ACHN (cell line): ENCODE measurements at regions not wholly inside any gene's neighbourhood (a gene's known extent, or its start where the extent isn't known, plus 50 kb on each side); places are given as distances from the start of the nearest gene placed in this dataset.

Source experiments
- DNase-seq: peaks from one replicate; pipeline ENCODE4 v3.0.0-alpha.2; 2015
- in situ Hi-C: cut with HindIII; loops from 2 replicates; pipeline ENCODE4 v1.10.0; 2017; ENCODE audit warnings: low sequenced_read_pairs, low pct_ligation_motif_present, low pct_unique_long_range_greater_than_20kb

DNA sequence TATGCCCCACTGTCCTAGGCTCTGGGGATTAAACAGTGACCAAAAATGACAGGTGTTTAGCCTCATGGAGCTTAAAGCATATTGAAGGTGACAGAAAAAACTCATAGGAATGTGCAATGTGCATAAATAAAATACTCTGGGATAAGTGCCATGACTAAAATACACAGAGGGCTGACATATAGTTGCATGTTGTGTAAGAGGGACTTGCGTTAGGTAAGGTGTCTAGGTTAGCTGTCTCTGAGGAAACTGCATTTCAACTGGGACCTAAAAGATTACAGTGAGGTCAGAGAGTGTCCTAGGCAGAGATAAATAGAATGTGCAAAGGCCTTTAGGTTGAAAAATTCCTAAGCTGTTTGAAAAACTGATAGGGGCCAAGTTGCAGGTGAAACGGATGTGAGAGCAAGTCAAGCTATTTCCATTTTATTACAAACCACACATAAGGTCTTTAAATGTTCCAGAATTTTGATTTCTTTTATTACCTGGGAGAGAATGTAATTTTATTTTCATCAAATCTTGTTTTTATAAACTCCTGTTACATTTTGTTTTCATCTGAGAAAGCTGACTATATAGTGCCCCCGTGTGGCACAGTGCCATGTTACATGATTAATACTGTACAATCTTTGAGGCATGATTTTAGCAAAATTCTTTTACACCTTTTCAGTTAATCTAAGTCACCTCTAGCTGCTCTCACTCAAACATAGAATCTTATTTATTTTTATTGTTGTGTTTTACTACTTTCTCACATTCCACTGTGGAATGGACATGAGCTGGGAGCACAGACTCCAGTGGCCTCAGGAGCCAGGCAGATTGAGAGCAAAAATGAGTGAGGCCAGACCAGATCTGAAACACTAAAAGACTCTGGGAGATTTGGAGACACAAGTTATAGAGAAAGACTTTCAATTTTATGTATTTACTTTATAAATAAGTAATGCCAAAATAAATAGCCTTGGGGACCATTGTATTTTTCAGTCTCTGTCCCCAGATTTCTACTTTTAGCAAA lies 259.6 kb upstream of the ZNF717 start:
- in situ Hi-C loops: no loop called here
- DNase-seq: peak; percentile 24

DNA sequence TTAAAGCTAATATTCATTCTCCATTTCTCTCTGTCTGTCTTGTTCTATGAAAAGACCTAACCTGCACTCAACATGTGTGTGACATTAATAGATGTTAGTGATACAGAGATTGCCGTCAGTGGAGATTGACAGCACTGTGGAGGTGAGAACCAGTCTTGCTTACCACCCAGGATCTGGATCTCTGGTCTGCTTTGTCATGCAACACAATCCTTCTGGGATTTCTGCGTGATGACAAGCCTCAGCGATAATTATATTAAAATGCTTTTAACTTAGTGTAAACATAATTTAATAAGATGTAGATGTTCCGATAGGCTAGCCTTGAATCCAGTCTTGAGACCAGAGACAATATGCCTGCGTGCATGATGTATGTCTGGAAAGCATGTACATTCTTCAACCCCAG lies 262.0 kb upstream of the ZNF717 start:
- no peak for DNase-seq
- in situ Hi-C loops: no loop called here

DNA sequence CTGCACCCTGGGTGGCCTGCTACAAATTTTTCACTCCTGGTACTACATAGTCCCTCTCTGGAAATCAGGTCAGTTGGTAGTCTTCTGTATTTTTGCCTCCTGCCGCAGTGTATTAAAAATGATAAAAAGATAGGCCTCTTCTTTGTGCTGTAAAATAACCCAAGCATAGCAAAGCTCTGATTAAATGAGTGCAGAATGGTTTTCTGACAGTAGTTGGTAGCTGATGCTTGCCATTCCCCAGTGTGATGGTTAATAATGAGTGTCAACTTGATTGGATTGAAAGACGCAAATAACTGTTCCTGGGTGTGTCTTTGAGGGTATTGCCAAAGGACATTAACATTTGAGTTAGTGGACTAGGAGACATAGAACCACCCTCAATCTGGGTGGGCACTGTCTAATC lies 264.4 kb upstream of the ZNF717 start:
- in situ Hi-C loops: no loop called here
- no peak for DNase-seq

DNA sequence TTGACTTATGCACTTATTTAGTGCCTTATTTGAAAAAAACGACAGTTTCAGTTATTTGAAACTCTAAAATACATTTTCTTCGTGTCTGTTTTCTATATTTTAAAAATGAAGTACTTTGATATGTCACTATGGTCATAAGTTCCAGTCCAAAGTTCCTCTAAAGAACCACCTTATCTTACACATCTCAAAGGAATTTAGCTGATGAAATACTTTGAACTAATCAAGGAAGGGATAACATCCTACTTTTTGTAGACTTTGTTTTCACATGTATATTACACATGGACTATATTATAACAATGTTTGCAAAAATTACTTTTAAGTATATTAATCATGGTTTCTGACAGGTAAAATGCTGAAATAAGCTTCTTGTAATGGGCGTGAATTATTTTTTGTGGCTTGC lies 265.8 kb upstream of the ZNF717 start:
- DNase-seq: no peak
- in situ Hi-C loops: no loop called here

DNA sequence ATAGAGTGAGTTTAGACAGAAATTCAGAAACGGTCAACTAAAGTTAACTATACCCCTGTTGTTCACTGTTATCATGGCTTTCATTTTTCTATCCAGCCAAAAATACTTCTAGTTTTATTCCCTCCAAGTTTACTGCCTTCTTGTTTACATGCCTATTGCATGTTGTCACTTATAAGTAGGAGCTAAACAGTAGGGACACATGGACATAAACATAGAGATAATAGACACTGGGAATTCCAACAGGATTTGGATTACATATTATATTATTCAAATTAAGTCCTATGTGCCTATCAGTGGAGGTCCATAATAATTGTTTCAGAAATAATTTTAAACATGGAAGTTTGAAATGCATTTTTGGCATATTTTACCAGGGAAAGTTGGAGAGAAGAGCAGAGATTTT lies 269.1 kb upstream of the ZNF717 start:
- in situ Hi-C loops: no loop called here
- DNase-seq: no peak

DNA sequence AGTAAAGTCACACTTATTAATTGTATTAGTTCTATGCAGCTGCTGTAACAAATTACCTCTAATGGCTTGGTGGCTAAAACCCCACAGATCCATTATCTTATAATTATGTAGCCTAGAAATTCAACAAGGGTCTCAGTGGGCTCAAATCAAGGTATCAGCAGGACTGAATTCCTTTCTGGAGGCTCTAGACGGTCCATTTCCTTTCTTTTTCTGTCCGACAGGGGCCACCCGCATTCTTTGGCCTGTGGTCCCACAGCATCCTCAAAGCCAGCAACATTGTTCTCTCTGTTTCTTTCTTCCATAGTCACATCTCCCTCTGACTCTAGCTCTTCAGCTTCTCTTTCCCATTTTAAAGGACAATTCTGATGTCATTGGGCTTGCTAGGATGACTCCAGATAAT lies 276.3 kb upstream of the ZNF717 start:
- DNase-seq: no peak
- in situ Hi-C loops: no loop called here

DNA sequence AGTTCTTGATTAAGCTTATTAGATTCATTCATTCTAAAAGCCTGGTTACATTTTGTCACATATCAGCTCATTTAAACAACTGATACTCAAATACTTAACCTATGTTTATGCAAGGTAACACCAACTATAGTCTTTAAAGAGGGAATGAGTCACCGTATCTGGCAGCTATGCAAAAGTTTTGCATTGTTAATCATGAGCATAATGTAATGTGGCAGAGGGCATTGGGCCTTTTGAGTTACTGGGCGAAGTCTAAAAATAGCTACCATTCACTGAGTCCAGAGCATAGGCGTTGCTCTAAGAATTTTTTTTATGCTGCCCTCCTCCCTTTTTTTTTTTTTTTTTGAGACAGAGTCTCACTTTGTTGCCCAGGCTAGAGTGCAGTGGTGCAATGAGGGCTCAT lies 277.7 kb upstream of the ZNF717 start:
- in situ Hi-C loops: no loop called here
- peak; percentile 23 for DNase-seq

DNA sequence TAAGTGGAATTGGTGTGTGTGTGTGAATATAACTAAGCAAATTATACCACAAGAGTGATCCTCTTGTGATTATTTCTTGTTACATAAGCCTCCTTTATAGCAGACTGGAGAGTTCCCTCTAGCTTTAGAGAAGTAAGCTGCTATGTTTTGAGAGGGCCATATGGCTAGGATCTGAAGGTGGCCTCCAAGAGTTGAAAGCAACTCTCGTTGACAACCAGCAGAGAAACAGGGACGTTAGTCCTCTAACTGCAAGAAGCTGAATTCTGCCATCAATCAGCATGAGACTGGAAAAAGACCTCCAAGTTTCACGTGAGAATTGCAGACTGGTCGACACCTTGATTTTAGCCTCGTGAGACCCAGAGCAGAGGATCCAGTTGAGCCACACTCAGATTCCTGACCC lies 278.5 kb upstream of the ZNF717 start:
- in situ Hi-C loops: no loop called here

DNA sequence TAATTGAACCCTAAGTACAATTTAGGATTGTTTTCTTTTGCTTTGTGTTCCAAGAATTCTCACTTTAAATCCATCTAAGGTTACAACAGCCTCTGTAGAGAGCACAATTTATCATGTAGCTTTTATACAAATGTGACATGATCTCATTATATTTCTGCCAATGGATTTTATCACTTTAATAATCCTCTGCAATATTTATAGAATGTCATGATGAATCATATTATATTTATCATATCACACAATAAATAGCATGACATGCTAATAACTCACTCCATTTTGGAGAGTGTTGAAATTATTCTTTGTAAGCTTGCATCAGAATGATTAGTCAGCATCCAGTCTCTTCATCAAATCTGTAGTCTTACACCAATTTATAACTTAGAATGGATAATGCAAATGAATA lies 280.6 kb upstream of the ZNF717 start:
- no peak for DNase-seq
- in situ Hi-C loops: no loop called here

More for the DNA sequence above, 278.5 kb upstream of the ZNF717 start:
- no peak for DNase-seq

DNA sequence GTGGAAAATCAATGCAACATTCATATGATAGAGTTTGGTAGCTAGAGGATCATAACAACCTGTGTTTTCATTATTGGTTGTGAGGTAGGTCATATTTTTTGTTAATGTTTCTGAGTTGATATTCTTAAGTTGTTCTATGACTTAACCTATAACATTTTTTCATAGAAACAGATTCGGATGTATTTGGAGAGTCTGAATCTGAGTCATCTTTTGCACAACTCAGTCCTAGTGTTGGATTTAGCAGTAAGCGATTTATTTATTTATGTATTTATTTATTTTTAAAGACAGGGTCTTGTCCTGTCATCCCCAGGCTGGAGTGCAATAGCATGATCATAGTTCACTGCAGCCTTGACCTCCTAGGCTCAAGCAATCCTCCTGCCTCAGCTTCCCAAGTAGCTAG lies 292.8 kb upstream of the ZNF717 start:
- no peak for DNase-seq
- in situ Hi-C loops: no loop called here

DNA sequence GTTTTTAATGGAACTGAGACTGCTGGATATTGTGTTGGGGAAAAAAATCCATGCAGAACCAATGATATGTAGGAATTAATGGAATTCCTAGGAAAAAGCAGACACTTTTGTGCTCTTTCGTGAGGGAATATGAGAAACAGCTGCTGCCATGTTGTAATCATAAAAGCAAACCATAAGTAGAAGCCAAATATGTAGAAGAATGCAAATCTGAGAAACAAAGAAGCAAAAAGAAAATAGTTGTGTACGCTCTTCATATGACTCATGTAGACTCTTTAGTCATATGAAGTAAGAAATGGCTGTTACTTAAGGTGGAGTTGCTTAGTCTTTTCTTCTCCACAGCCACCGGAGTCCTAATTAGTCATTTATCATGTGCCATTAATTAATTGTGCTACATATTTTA lies 298.6 kb upstream of the ZNF717 start:
- no peak for DNase-seq
- in situ Hi-C loops: no loop called here

DNA sequence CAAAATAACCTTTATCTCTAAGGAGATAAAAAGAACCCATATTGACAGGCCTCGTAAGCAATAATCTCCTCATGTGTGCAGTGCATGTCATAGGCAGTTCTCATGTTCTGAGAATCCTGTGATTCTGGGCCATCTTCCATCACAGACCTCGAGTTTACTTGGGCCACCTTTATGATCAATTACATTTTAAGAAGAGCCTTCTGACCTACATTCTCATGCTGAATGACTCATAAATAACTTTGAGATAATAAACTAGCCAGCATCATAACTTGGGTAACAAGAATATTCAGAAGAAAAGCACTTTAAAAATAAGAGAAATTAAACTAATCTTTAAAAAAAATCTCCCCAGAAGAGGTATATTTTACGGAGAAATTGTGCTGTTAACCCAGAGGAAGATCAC lies 310.7 kb upstream of the ZNF717 start:
- in situ Hi-C loops: no loop called here
- DNase-seq: no peak

DNA sequence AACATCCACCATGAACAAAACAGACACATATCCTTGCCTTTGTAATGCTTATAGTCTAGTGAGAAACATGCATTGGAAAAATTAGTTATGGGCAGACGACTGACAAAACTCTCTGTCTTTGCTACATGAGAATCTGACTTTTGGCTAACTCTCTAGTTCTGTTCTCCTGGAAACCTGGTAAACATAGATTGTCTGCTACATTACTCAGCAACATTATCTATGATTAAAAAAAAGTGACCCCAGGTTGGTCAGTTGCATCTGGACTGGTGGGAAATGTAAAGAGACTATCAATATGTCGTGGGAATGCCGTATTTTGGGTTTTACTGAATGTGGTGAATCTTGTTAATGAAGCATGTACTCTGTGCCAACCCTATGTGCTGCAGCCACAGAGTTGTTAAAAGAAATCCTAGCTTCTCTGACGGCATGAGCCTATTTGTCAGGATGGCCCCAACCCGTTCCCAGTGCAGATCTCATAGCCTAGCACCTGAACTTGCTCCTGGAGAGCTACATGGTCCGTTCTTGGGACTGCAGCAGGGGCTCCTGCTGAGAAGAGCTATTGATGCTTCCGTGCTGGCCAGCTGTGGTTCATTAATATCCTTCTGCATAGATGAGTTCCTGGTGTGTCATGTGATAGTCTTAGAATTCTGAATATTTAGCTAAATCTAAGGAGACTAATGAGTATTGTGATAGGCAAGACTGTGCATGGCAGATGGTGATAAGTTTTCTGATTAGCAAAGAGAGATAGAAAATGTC lies 311.7 kb upstream of the ZNF717 start:
- DNase-seq: no peak
- in situ Hi-C loops: no loop called here

DNA sequence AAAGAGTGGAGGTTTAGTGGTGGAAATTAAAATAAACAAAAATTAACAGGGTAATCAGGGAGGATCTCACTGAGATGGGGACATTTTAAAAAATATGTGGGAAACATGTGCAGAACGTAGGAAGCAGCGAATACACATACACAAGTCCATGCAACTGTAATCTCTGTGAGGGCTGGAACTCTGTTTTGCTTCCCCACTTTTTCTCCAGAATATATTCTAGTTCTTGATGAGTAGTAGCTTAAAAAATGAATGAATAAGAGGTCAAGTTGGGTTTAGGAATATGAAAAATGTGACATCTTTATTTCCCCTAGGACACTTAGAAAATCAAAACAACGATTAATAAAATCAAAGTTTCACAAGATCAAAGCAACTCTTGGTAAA lies 312.2 kb upstream of the ZNF717 start:
- DNase-seq: no peak
- in situ Hi-C loops: no loop called here

DNA sequence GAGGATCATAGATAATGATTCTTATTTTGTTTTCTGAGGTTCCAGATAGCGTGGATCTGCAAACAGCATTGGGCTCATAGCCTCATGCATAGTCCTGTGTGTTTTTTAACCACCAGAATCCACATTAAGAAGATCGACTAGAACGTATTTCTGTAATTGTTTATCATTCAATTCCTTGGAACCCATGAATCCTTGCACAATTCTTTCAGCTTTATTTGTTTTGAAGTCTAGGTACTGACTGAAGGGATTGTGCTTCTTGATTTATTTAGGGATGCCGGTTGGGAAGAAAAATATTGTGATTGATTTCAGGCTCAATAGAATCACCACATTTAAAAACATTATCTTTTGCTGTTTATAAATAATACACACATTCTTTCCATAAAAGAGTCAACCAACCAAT lies 314.6 kb upstream of the ZNF717 start:
- in situ Hi-C loops: no loop called here

DNA sequence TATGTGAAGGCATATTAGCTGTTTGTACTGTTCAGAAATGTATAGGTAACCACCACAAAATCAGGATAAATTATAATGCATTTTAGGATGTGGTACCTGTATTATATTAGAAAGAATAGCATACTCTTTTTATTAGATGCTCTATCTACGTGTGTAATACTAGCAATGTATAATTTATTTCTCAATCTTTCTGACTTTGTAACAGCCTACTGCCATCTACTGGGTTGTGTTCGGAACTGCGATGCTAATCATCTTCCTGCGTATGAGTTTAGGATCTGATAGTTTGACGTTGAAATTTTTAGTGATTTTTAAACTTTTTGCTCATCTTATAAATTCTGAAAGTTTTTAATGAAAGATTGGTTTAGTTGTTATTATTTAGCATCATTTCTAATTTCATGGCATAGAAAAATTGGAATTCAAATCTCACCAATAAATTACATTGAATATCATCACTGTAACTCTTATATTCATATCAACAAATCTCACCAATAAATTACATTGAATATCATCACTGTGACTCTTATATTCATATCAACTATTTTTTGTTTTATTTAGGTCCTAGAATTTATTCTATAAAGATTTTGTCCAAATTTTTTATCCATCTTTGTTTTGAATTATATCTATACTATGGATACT lies 322.7 kb upstream of the ZNF717 start:
- DNase-seq: peak; percentile 42
- in situ Hi-C loops: no loop called here

More for the DNA sequence above, 314.6 kb upstream of the ZNF717 start:
- no peak for DNase-seq

DNA sequence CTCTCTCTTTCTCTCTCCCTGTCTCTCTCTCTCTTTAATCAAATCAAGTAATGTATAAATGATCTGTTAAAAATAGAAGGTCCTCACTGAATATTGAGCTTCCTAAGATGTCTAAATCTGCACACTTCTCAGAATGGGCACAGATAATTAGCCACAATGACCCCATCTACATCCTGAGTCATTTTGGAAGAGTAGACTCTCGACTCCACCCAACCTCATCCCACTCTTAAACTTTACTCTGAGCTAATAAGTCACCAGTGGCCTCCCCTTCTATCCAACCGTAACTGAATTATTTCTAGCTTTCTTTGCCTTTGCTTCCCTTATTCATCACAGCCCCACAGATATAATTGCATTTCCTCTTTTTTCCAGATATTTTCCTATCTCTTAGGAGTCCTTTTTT lies 326.5 kb upstream of the ZNF717 start:
- in situ Hi-C loops: no loop called here
- DNase-seq: no peak

DNA sequence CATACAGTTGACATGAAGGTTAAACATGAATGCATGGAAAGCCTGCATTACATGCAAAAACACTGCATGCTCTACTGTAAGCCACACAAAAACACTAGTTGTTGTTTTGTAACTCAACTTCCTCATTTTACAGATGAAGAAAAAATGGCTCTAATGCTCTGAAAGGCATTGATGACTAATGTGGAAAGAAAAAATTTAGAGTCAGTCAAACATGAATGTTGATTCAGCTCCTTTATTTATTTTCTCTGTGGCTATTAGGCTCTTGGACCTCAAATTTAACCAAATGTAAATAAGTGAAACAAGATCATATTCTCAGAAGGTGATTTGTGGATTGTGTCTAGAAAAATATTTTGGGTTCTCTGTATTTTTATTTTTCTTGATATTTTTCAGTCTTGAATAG lies 336.7 kb upstream of the ZNF717 start:
- no peak for DNase-seq
- in situ Hi-C loops: no loop called here

DNA sequence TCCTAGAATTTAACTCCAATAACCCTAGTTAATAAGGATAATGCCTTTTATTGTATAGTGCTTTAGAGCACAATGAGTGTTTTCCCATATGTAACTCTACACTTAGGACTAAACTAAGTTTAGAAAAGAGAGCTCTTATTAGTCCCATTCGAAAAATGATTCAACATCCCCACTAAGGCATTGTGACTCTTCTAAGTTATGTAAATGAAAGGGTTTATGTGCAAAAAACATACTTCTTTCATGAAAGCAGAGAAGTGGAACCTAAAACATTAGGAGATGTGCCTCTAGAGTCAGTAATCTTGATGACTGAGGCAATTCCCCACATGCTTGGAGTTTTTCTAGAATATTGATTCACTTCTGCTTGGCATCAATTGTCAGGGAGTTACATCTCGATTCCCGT lies 344.1 kb upstream of the ZNF717 start:
- in situ Hi-C loops: no loop called here
- no peak for DNase-seq
